ENCODE measurements at regions not wholly inside any gene's neighbourhood (a gene's known extent, or its start where the extent isn't known, plus 50 kb on each side); places are given as distances from the start of the nearest gene placed in this dataset.
A peak's percentile ranks its signal among the peaks of the same experiment; 100 is the strongest.
"Not testable (repeated sequence)": the region's sequence is repeated elsewhere in the genome, so short reads cannot be mapped to it uniquely, and the experiment has no call there.

DNA sequence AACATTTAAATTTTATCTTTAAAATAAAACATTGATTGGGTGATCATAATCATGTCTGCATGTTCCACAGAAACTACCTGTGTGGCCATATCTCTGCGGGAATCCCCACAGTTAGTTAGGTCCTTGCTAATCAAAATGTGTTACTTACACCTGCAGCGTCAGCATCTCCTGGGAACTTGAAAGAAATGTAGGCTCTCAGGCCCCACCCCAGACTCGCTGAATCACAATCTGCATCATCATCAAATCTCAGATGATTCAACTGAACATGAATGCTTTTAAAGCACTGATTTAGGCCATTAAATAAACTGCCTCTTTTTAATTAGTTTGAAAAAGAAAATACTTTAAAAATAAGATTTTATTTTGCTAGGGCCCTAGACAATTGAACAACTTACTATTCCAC is 577.8 kb downstream of the PYDC2 start:
- no peak for DNase-seq (ENCODE audit: low spot score)

DNA sequence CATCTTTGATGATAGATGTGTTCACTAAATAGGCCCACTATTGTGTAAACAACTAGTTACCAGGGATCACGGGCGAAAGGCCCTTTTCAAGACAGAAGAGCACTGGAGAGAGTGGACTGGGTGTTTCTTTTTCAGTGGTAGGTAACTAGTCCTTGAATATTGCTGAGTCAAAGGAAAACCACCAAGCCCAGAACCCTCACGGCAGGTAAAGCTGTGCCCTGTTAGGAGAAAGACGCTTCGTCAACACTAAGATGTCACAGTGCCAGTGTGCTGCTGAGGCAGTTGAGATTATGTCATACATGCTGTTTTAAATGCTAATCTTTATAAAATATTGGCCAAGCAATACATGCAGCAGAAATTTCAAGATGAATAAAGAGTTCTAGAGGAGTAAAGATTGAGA is 578.6 kb downstream of the PYDC2 start:
- DNase-seq (ENCODE audit: low spot score) = no peak

DNA sequence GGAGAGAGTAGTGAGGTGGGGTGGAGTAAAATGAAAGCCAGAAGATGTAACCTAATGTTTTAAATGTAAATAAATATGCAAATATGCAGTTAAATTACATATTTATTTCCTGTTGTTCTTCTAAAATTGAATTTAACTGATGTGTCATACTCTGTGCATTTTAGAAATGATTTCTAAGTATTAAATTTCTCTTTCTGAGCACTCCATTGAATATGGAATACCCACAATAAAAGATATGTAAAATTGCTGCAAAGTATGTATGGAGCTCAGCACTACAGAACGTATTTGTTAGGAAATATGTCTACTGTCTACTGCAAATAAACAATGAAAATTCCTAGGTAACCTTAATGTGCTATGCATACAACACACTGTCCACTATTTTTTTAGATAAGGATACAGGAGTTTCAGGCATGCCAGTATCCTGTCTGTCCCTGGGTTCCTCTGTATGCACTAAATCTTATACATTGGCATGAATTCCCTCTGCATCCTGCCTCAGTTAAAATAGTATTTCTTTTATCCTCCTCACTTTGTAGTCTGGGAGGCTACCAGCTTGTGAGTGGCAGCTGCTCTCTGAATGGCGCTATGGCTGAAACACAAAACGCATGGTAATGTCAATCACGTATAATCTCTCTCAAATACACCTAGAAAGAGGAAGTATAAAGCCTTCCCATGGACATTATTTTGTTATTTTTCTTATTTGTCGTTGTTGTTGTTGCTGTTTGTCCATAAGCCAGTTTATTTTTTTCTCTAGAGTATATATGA is 579.5 kb downstream of the PYDC2 start:
- no peak for DNase-seq (ENCODE audit: low spot score)

DNA sequence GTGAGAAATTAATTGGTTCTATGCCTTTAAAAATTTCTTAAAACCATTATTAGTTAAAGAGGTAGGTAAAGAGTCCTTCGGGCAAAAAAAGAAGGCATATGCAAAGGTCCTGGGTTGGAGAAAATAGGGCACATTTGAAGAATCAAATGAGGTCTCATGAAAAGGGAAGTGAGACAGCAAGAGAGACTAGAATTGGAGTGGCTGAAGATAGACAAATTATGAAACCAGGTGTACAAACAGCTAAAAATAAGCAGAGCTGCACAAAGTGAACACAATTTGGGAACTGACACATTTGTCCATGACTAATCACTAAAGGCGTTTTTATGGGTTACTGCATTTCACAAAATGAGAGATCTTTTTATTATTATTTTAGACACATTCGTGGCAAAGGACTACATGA is 581.2 kb downstream of the PYDC2 start:
- no peak for DNase-seq (ENCODE audit: low spot score)

DNA sequence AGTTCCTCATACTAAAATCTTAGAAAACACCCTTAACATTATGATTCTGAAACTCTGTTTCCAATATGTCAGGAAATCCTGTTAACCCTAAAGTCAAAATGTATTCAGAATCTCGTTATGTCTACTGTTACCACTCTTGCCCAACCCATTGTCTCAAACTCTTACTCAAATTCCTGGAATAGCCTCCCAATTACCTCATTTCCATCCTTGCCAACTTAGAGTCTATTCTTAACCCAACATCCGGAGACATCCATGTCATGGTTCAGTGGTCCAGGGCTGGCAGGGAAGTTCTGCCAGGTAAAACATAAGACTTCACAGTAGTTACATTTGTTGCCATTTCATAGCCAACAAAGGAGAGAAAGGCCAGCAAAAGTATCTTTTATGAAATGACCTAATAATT is 593.9 kb downstream of the PYDC2 start:
- DNase-seq (ENCODE audit: low spot score) = peak; percentile 18

DNA sequence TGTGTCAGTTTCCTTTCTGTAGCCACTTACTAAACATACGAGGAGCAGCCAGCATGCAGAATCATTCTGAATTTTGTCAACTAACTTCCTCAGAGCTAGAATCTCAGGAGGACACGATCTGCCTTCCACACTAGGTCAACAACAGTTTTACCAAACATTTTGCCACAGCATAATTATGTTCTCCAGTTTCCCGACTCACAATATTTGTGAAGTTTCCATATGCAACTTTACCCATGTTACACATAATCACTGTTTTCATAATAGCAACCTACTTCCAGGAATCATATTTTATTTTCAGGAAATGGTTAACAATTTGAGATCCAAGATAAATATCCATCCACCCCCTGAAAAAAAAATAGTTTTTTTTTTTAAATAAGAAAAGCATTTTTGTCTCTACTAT is 595.0 kb downstream of the PYDC2 start:
- DNase-seq (ENCODE audit: low spot score) = no peak

DNA sequence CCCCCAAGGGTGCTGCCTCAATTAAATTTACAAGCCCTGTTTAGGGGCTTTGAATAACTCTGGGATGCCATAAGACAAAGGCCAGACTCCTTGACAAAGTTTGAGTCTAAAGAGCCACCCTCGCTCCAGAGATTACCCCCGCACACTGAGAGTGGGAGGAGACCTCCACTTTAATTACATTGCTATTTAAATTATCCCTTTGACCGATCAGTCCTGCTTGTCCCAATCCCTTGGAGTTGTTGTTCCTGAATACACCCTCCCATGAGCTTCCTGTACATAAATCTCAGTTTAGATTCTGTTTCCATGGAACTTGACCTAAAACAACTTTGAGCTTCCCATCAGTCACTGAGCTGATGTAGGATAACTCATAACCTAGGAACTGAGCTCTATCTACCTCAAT is 596.3 kb downstream of the PYDC2 start:
- no peak for DNase-seq (ENCODE audit: low spot score)

DNA sequence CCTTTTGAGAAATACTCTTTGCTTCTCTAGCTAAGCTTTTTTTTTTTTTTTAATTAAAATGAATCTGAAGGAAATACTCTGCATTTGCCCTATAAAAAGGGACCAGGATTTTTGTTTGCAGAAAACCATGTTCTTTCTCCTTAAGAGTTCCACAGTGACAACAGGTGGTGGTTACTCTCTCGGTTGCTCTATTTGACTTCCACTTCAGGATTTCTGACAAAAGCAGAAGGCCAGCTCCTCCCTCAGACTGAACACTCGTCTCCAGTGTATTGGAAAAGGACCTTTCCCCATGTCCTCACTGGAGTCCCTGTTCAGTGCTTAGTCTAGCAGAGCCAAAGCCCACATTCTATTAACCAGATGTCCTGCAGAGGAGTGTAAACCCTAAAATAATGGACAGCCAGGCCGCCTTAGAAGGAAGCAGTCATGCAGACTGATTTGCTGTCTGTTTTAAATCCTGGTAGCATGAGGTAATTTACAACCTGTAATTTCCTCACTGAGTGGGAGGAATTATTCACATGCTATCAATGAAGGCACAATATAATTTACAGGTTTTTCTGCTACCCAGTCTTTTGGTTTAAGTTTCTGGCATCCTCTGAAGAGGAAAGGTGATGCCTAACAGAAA is 599.3 kb downstream of the PYDC2 start:
- no peak for DNase-seq (ENCODE audit: low spot score)

DNA sequence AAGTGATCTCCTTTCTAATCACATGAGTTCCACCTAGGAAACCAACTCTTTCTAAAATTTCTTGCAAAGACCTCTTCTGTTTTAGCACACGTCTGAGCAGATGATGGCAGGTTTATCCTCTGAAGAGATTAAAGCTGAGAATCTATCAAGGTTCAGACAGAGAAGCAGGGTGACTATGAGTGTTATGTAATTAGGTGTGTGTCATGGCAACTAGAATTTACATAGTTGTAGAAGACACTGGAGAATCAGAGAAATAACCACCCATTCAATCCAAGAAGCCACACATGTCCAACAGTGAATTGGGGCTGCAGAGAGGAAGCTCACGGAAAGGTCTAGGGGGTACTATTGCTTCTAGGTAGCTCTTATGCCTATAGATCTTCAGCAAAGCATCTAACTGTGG is 600.5 kb downstream of the PYDC2 start:
- no peak for DNase-seq (ENCODE audit: low spot score)

DNA sequence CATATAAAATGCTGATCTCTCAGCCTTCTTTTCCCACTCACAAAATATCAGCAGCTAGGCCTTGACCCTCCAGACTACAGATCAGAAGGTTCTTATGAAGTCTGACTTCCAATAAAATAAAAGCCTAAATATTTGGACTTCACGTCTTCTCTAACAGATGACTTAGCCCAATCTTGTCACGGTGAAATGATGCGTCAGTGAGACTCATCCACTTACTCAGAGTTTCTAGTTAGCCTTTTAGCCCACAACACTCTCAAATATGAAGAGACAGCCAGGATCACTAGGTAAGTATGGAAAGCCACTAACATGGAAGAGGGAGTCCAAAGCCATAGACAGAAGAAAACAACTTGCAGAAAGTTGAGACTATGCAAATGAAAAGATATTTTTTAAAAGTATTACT is 601.2 kb downstream of the PYDC2 start:
- no peak for DNase-seq (ENCODE audit: low spot score)

DNA sequence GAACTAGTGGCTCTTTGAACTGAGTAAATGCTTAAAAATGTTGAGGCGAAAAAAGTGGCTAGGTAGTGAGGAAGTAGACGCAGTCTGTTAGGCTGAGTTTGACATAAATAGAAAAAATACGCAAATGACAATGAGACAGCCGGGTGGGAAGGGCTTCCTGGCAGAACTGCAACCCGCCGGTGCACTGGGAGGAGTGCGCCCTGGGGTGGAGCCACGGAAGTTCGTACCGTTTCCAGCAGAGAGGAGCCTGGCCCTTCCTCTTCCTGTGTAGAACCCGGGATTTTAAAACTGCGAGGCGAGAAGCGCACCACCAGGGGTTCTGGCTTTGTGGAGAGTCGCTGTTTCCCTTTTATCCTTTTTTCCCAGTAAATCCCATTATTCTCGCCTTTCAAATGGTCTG is 602.6 kb downstream of the PYDC2 start:
- peak; percentile 92 for DNase-seq (ENCODE audit: low spot score)

DNA sequence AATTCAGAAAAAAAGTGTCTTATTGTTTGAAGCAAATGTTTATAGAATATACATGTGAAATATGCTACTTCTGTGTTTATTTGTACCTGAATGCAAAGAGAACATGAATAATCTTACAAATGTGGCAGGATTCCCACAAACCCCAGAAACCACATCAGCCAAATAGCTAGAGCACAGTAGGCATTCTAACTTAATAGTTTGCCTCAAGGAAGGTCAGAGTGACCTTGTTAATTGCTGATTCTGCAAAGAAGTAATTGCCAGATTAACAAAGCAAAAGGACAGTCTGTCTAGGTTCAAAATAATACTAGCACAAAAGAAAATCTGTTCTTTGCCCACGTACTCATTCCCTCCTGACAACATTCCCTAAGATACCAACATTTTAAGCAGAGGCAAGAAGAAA is 604.0 kb downstream of the PYDC2 start:
- DNase-seq (ENCODE audit: low spot score) = no peak

DNA sequence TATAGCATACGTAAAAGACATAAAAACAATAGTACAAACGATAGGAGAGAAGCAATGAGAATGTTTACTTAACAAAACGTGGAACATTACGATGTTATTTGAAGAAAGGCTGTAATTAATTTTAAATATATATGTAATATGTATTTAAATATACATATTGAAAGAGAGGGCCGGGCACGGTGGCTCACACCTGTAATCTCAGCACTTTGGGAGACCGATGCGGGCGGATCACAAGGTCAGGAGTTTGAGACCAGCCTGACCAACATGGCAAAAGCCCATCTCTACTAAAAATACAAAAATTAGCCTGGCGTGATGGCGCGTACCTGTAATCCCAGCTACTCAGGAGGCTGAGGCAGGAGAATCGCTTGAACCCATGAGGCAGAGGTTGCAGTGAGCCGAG is 605.3 kb downstream of the PYDC2 start:
- not testable (repeated sequence) for DNase-seq (ENCODE audit: low spot score)

DNA sequence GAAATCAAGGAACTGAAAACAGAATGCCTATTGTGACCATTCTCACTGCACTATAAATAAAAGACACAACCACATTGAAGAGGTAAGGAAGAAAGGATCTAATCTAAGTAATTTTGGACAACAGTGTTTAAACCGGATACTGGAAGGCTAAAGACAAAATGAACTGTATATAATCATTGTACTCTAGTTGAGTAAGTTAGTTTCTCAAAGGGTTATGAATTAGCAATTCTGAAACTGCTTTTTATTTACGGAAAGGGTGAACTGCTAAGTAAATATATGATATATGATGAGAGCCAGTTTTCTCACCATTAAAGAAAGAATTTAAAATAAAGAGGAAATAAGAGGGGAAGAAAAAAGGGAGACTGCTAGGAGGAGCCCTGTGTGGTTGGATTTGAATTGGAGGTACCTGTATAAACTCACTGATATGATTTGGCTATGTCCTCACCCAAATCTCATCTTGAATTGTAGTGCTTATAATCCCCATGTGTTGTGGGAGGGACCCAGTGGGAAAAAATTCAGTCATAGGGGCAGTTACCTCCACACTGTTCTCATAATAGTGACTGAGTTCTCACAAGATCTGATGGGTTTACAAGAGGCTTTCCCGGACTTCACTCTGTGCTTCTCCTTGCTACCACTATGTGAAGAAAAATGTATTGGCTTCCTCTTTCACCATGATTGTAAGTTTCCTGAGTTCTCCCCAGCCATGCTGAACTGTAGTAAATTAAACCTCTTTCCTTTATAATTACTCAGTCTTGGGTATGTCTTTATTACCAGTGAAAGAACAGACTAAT is 607.7 kb downstream of the PYDC2 start:
- DNase-seq (ENCODE audit: low spot score) = no peak

DNA sequence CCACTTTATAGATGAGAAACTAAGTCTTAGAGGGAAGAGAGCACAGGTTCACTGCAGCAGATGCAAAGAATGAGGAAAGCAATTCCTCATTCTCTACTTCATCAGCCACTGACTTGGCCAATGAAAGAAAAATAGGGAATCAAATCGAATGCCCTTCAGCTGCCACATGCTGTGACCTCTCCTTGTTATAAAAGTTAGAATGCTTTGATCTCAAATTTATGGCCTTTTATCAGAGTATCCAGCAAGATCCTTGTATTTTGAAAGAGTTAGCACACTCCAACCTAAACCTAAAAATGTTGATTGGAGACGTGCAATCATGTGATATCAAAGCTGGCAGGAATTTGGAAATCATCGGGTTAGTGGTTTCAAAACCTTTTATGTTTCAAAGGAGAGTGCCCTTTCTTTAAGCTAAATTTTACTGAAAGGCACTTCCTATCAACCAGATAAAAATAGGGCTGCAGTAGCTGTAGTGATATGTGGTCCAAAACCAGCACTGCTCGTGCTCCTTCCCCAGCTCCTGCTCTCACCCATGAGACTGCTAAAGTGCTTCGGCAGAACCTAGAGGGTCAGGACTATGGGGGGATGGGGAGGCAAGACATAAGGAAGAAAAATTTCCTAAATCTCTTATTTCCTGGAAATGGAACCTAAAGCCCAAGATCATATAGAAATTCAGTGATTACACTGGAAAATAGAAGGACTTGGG is 617.0 kb downstream of the PYDC2 start:
- no peak for DNase-seq (ENCODE audit: low spot score)

DNA sequence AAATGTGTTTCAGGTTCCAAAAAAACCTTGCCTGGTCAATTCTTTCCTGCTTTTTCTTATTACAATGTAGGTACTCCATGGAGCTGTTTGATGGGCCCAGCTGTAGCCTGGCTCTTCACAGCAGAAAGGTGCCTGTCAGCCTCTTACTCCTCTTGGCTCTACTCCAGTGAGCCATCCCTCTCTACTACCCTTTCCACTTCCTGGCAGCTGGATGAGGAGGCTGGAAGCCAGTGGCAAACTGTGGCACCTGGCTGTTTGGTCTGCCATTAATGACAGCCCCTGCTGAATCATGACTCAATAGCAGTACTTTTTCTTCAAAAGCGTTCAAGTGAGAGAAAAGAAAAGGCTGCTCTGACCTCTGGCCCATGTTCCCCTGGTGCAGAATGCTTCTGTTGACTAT is 618.1 kb downstream of the PYDC2 start:
- DNase-seq (ENCODE audit: low spot score) = no peak

DNA sequence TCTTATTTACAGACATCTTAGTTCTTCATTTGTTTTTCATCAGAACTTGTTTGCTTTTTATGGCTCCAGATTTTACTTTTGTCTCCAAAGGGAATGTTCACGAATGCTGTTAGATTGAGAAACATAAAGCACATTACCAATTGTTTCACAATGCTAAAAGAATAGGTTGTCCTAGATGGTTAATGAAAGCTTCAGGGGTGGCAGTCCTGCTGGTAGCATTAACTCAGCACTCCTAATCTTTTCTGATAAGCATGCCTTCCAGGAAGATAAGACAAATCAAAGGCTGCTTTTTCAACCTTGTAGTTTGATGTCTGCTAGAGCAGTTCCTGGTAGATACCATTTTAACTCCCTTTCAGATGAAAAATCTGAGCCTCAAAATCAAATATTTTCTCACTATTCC is 619.4 kb downstream of the PYDC2 start:
- DNase-seq (ENCODE audit: low spot score) = no peak

DNA sequence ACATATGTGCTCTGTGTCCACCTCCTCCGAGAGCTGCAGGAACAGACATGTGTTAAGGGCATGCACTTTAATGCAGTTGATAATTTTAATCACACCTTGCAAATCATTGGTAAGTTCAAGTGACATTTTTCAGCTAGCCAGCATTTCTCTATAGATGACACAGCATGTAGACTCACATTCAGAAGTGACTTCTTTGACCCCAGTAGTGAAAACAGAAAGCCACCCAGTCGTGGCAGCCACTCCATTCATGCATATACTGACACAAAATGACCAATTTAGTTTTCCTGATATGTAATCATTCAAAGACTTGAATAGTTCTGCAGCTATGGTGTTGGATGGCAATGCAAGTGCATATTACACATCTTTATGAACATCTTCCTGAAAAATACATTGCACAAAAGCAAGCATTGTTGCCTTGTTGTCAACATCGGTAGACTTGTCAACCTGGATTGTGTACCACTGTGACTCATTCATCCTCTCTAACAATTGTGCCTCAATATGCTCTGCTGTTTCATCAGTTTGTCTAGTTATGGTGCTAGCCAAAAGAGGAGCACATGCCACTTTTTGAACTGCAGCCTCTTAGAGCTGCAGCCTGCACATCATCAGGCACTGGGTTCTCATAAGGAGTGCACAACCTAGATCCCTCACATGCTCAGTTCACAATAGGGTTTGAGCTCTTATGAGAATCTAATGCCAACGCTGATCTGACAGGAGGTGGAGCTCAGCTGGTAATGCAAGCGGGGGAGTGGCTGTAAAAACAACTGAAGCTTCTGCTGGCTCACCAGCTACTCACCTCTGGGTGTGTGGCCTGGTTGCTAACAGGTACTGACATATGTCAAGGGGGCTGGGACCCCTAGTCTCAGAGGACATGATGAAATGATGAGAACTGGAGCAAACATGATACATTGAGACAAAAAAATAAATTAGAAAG is 622.0 kb downstream of the PYDC2 start:
- no peak for DNase-seq (ENCODE audit: low spot score)

Data from H4 (cell line).